ENCODE measurements at regions not wholly inside any gene's neighbourhood (a gene's known extent, or its start where the extent isn't known, plus 50 kb on each side); places are given as distances from the start of the nearest gene placed in this dataset.

GRCh38 chr2:16254356-16254965, 314.1 kb downstream of the MYCN start:
- DNase-seq (ENCODE audit: low read depth): no peak

GRCh38 chr2:16253291-16253690, 312.9 kb downstream of the MYCN start:
- no peak for DNase-seq (ENCODE audit: low read depth)

- no peak for DNase-seq (ENCODE audit: low read depth)
Observed at GRCh38 chr2:16252891-16253290, 312.5 kb downstream of the MYCN start.

- DNase-seq (ENCODE audit: low read depth): no peak
Observed at GRCh38 chr2:16252251-16252650, 311.9 kb downstream of the MYCN start.

- DNase-seq (ENCODE audit: low read depth): no peak
Observed at GRCh38 chr2:16251511-16252225, 311.3 kb downstream of the MYCN start.

- DNase-seq (ENCODE audit: low read depth): no peak
Observed at GRCh38 chr2:16250886-16251285, 310.5 kb downstream of the MYCN start.

- DNase-seq (ENCODE audit: low read depth): no peak
Observed at GRCh38 chr2:16250466-16250865, 310.1 kb downstream of the MYCN start.

- no peak for DNase-seq (ENCODE audit: low read depth)
Observed at GRCh38 chr2:16250056-16250425, 309.7 kb downstream of the MYCN start.

GRCh38 chr2:16249246-16250055, 309.1 kb downstream of the MYCN start:
- no peak for DNase-seq (ENCODE audit: low read depth)

GRCh38 chr2:16248571-16249105, 308.3 kb downstream of the MYCN start:
- no peak for DNase-seq (ENCODE audit: low read depth)

GRCh38 chr2:16247326-16248122, 307.2 kb downstream of the MYCN start:
- no peak for DNase-seq (ENCODE audit: low read depth)

- DNase-seq (ENCODE audit: low read depth): no peak
Observed at GRCh38 chr2:16246911-16247310, 306.6 kb downstream of the MYCN start.

GRCh38 chr2:16246281-16246850, 306.0 kb downstream of the MYCN start:
- DNase-seq (ENCODE audit: low read depth): no peak

GRCh38 chr2:16245481-16246054, 305.2 kb downstream of the MYCN start:
- no peak for DNase-seq (ENCODE audit: low read depth)

GRCh38 chr2:16244966-16245320, 304.6 kb downstream of the MYCN start:
- no peak for DNase-seq (ENCODE audit: low read depth)

GRCh38 chr2:16244153-16244965, 304.0 kb downstream of the MYCN start:
- DNase-seq (ENCODE audit: low read depth): no peak

- no peak for DNase-seq (ENCODE audit: low read depth)
Observed at GRCh38 chr2:16243411-16243996, 303.2 kb downstream of the MYCN start.

GRCh38 chr2:16242906-16243305, 302.6 kb downstream of the MYCN start:
- DNase-seq (ENCODE audit: low read depth): no peak

- no peak for DNase-seq (ENCODE audit: low read depth)
Observed at GRCh38 chr2:16241166-16242160, 301.1 kb downstream of the MYCN start.

Data from activated T-helper 1 cell treated with Interleukin-2 at 50 U/mL for 16 hours (primary cell).